CD8-positive, alpha-beta memory T cell (primary cell): ENCODE measurements at regions not wholly inside any gene's neighbourhood (a gene's known extent, or its start where the extent isn't known, plus 50 kb on each side); places are given as distances from the start of the nearest gene placed in this dataset.
"Not testable (repeated sequence)": the region's sequence is repeated elsewhere in the genome, so short reads cannot be mapped to it uniquely, and the experiment has no call there.

Source experiments
- CTCF ChIA-PET: fragments of 350-600 bp; sonication (Branson Sonifier 250); formaldehyde crosslinking; loops from one replicate; lab custom pipeline; 2021; ENCODE audit warnings: antibody characterized with exemption; lab: Charles Lee
- POLR2A ChIA-PET: fragments of 350-600 bp; sonication (Branson Sonifier 250); formaldehyde crosslinking; loops from one replicate; lab custom pipeline; 2021; ENCODE audit warnings: antibody characterized with exemption; lab: Charles Lee
- DNase-seq, 5 donors: peaks; one replicate each; pipeline versions ENCODE4 v3.0.0 to v3.0.0-alpha.2; 2020 to 2022; ENCODE audit warnings: mixed read lengths in 1 of 5
- H3K27ac ChIP-seq: one replicate; pipeline ENCODE4 v1.7.0; 2013; ENCODE audit warnings: low read depth, mild to moderate bottlenecking, low read length, moderate library complexity
- H3K27me3 ChIP-seq: 2 replicates; pipeline ENCODE4 v1.7.0; 2013; ENCODE audit warnings: low read length, mild to moderate bottlenecking; ENCODE audit not compliant: insufficient read depth, poor library complexity, severe bottlenecking
- H3K36me3 ChIP-seq: 2 replicates; pipeline ENCODE4 v1.7.0; 2013; ENCODE audit warnings: mild to moderate bottlenecking, low read length, moderate library complexity; ENCODE audit not compliant: insufficient read depth
- H3K4me1 ChIP-seq: 2 replicates; pipeline ENCODE4 v1.7.0; 2013; ENCODE audit warnings: mild to moderate bottlenecking, low read length, moderate library complexity; ENCODE audit not compliant: insufficient read depth
- H3K4me3 ChIP-seq: 2 replicates; pipeline ENCODE4 v1.7.0; 2013; ENCODE audit warnings: mild to moderate bottlenecking, low read length
- H3K9me3 ChIP-seq: 2 replicates; pipeline ENCODE4 v1.7.0; 2013; ENCODE audit warnings: mild to moderate bottlenecking, low read length
- H3K27ac Mint-ChIP-seq, 8 donors: one replicate each; pipeline ENCODE4 v1.8.0; 2020 to 2021; ENCODE audit warnings: mixed read lengths in 8 of 8, mild to moderate bottlenecking in 6 of 8, inconsistent platforms in 3 of 8, moderate library complexity in 3 of 8
- H3K27me3 Mint-ChIP-seq, 2 donors: one replicate each; pipeline ENCODE4 v1.8.0; 2020 to 2021; ENCODE audit warnings: mixed read lengths in 2 of 2, mild to moderate bottlenecking in 1 of 2, moderate library complexity in 1 of 2
- H3K36me3 Mint-ChIP-seq, 3 donors: one replicate each; pipeline ENCODE4 v1.8.0; 2020 to 2021; ENCODE audit warnings: mixed read lengths in 3 of 3, inconsistent platforms in 1 of 3, mild to moderate bottlenecking in 1 of 3
- H3K4me1 Mint-ChIP-seq, 3 donors: one replicate each; pipeline ENCODE4 v1.8.0; 2020 to 2021; ENCODE audit warnings: mixed read lengths in 3 of 3, inconsistent platforms in 1 of 3, mild to moderate bottlenecking in 1 of 3
- H3K4me3 Mint-ChIP-seq, 7 donors: one replicate each; pipeline ENCODE4 v1.8.0; 2020 to 2021; ENCODE audit warnings: mixed read lengths in 7 of 7, mild to moderate bottlenecking in 6 of 7, moderate library complexity in 4 of 7, inconsistent platforms in 2 of 7
- H3K9me3 Mint-ChIP-seq, 5 donors: one replicate each; pipeline ENCODE4 v1.8.0; 2020 to 2022; ENCODE audit warnings: mixed read lengths in 5 of 5, mild to moderate bottlenecking in 3 of 5, moderate library complexity in 2 of 5, inconsistent platforms in 1 of 5

GRCh38 chr22:11067286-11067871 lies 4460.6 kb upstream of the OR11H1 start:
- POLR2A ChIA-PET, H3K4me3 Mint-ChIP-seq, H3K27ac Mint-ChIP-seq, DNase-seq, H3K27me3 Mint-ChIP-seq, H3K4me1 Mint-ChIP-seq, H3K4me1 ChIP-seq, H3K36me3 ChIP-seq, H3K4me3 ChIP-seq, CTCF ChIA-PET, H3K27ac ChIP-seq, H3K27me3 ChIP-seq: not testable (repeated sequence)
- Mint-ChIP-seq H3K9me3 (peaks cover 27 to 61% (median 40%) of the 10 kb centered on the region in 5 donors), H3K36me3 (peaks cover 0 to 19% (median 0%) of the 10 kb centered on the region in 3 donors)
- peaks cover 11% of the 10 kb centered on the region for H3K9me3 ChIP-seq

- POLR2A ChIA-PET, H3K4me3 Mint-ChIP-seq, H3K27ac Mint-ChIP-seq, DNase-seq, H3K4me1 Mint-ChIP-seq, H3K27ac ChIP-seq, H3K4me3 ChIP-seq, CTCF ChIA-PET, H3K27me3 Mint-ChIP-seq, H3K4me1 ChIP-seq, H3K27me3 ChIP-seq, H3K36me3 ChIP-seq: not testable (repeated sequence)
- peaks cover 11% of the 10 kb centered on the region for H3K9me3 ChIP-seq
- H3K9me3 Mint-ChIP-seq, result peaks cover 27 to 57% (median 40%) of the 10 kb centered on the region in 5 donors
- H3K36me3 Mint-ChIP-seq, result peaks cover 0 to 19% (median 0%) of the 10 kb centered on the region in 3 donors
Measured at GRCh38 chr22:11067937-11068336, 4460.1 kb upstream of the OR11H1 start.

- H3K27ac Mint-ChIP-seq, H3K36me3 ChIP-seq, DNase-seq, H3K27ac ChIP-seq, H3K4me1 ChIP-seq, H3K4me3 Mint-ChIP-seq, H3K27me3 ChIP-seq, H3K9me3 ChIP-seq, H3K4me3 ChIP-seq, POLR2A ChIA-PET, H3K4me1 Mint-ChIP-seq, CTCF ChIA-PET, H3K27me3 Mint-ChIP-seq: not testable (repeated sequence)
- Mint-ChIP-seq H3K36me3 (peaks cover 0 to 19% (median 0%) of the 10 kb centered on the region in 3 donors), H3K9me3 (peaks cover 27 to 53% (median 39%) of the 10 kb centered on the region in 5 donors)
Measured at GRCh38 chr22:11068406-11068805, 4459.6 kb upstream of the OR11H1 start.
